GM12892 (cell line): ENCODE measurements at regions not wholly inside any gene's neighbourhood (a gene's known extent, or its start where the extent isn't known, plus 50 kb on each side); places are given as distances from the start of the nearest gene placed in this dataset.

Experiments used
- POLR2AphosphoS5 ChIP-seq: IDR thresholded peaks from 2 replicates; pipeline ENCODE4 v1.6.1; 2011; ENCODE audit warnings: low read depth, low read length, control low read depth
- TAF1 ChIP-seq: IDR thresholded peaks from 2 replicates; pipeline ENCODE4 v1.6.1; 2011; ENCODE audit warnings: low read depth, mild to moderate bottlenecking, control low read depth, low read length, borderline replicate concordance

GRCh38 chr4:125369098-125369497 lies 54.3 kb downstream of the FAT4 start:
- no peak for TF ChIP-seq POLR2AphosphoS5
- TF ChIP-seq TAF1: no peak
